ENCODE measurements at regions not wholly inside any gene's neighbourhood (a gene's known extent, or its start where the extent isn't known, plus 50 kb on each side); places are given as distances from the start of the nearest gene placed in this dataset.

GRCh38 chr12:87217491-87217890 is 811.7 kb downstream of the C12orf50 start:
- TF ChIP-seq, protein P1, sequence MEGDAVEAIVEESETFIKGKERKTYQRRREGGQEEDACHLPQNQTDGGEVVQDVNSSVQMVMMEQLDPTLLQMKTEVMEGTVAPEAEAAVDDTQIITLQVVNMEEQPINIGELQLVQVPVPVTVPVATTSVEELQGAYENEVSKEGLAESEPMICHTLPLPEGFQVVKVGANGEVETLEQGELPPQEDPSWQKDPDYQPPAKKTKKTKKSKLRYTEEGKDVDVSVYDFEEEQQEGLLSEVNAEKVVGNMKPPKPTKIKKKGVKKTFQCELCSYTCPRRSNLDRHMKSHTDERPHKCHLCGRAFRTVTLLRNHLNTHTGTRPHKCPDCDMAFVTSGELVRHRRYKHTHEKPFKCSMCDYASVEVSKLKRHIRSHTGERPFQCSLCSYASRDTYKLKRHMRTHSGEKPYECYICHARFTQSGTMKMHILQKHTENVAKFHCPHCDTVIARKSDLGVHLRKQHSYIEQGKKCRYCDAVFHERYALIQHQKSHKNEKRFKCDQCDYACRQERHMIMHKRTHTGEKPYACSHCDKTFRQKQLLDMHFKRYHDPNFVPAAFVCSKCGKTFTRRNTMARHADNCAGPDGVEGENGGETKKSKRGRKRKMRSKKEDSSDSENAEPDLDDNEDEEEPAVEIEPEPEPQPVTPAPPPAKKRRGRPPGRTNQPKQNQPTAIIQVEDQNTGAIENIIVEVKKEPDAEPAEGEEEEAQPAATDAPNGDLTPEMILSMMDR (IDR thresholded peaks at IDR 0.05): no peak
- TF ChIP-seq POLR2A (IDR thresholded peaks at IDR 0.05): no peak
